HEK293 (cell line): ENCODE measurements at regions not wholly inside any gene's neighbourhood (a gene's known extent, or its start where the extent isn't known, plus 50 kb on each side); places are given as distances from the start of the nearest gene placed in this dataset.

ENCODE experiments used
- CTCF ChIA-PET: fragments of 350-600 bp; formaldehyde crosslinking; extraction: SDS; loops from one replicate; lab custom pipeline; 2021; ENCODE audit warnings: antibody characterized with exemption; lab: Yijun Ruan, JAX
- POLR2A ChIA-PET: fragments of 300-600 bp; formaldehyde crosslinking; extraction: SDS; loops from one replicate; lab custom pipeline; 2020; ENCODE audit warnings: antibody characterized with exemption, inconsistent platforms; lab: Yijun Ruan, JAX
- H3K27ac ChIP-seq: fragments of 200-500 bp; sonication (Bioruptor generic); 2 replicates; pipeline ENCODE4 v1.5.1; 2014; ENCODE audit warnings: low read depth, low read length, control low read depth, inconsistent platforms; ENCODE audit errors: extremely low read depth
- H3K36me3 ChIP-seq, 2 experiments: fragments of 200-500 bp in 1 of 2; sonication (Bioruptor generic) in 1 of 2; 1 replicate in 1 of 2; 2 replicates in 1 of 2; pipeline ENCODE4 v1.5.1; 2014 to 2017; ENCODE audit warnings: inconsistent platforms in 2 of 2, low read length in 2 of 2; ENCODE audit not compliant: control insufficient read depth in 2 of 2, insufficient read depth in 1 of 2
- H3K4me1 ChIP-seq: fragments of 200-500 bp; sonication (Bioruptor generic); 2 replicates; pipeline ENCODE4 v1.5.1; 2014; ENCODE audit warnings: mild to moderate bottlenecking, low read length, inconsistent platforms; ENCODE audit not compliant: control insufficient read depth, insufficient read depth
- H3K4me3 ChIP-seq: 2 replicates; pipeline ENCODE4 v1.5.1; 2011; ENCODE audit warnings: low read depth, mild to moderate bottlenecking, control low read depth, low read length, moderate library complexity
- H3K9me3 ChIP-seq: fragments of 200-500 bp; sonication (Bioruptor generic); 2 replicates; pipeline ENCODE4 v1.5.1; 2014; ENCODE audit warnings: low read depth, low read length, inconsistent platforms; ENCODE audit not compliant: control insufficient read depth, insufficient read depth
- BCL11B ChIP-seq: fragments of 450-650 bp; formaldehyde crosslinking; IDR thresholded peaks from 2 replicates; pipeline ENCODE4 v1.5.1; 2016; ENCODE audit warnings: low read depth, missing biosample characterization, missing genetic modification characterization
- PRDM1 ChIP-seq: fragments of 450-650 bp; formaldehyde crosslinking; IDR thresholded peaks from 2 replicates; pipeline ENCODE4; 2016; ENCODE audit warnings: missing biosample characterization, missing genetic modification characterization
- SCRT1 ChIP-seq: fragments of 450-650 bp; formaldehyde crosslinking; IDR thresholded peaks from 2 replicates; pipeline ENCODE4 v1.5.1; 2016; ENCODE audit warnings: missing biosample characterization, missing genetic modification characterization, borderline replicate concordance
- ZEB2 ChIP-seq: fragments of 450-650 bp; formaldehyde crosslinking; IDR thresholded peaks from 2 replicates; pipeline ENCODE4 v1.5.1; 2016; ENCODE audit warnings: missing biosample characterization, missing genetic modification characterization
- ZFP37 ChIP-seq: fragments of 450-650 bp; formaldehyde crosslinking; IDR thresholded peaks from 2 replicates; pipeline ENCODE4 v1.5.1; 2016; ENCODE audit warnings: missing biosample characterization, missing genetic modification characterization
- ZNF138 ChIP-seq: fragments of 450-650 bp; formaldehyde crosslinking; IDR thresholded peaks from 2 replicates; pipeline ENCODE4 v1.5.1; 2016; ENCODE audit warnings: missing biosample characterization, missing genetic modification characterization, borderline replicate concordance
- ZNF23 ChIP-seq: fragments of 450-650 bp; formaldehyde crosslinking; IDR thresholded peaks from 2 replicates; pipeline ENCODE4 v1.5.1; 2016; ENCODE audit warnings: missing biosample characterization, missing genetic modification characterization, borderline replicate concordance
- ZNF24 ChIP-seq: fragments of 450-650 bp; formaldehyde crosslinking; IDR thresholded peaks from 2 replicates; pipeline ENCODE4 v1.5.1; 2016; ENCODE audit warnings: missing biosample characterization, missing genetic modification characterization
- ZNF366 ChIP-seq: fragments of 450-650 bp; formaldehyde crosslinking; conservative IDR thresholded peaks from 2 replicates; pipeline ENCODE4 v1.5.1; 2016; ENCODE audit warnings: missing biosample characterization, missing genetic modification characterization
- ZNF621 ChIP-seq: fragments of 450-650 bp; formaldehyde crosslinking; IDR thresholded peaks from 2 replicates; pipeline ENCODE4 v1.5.1; 2017; ENCODE audit warnings: missing biosample characterization, missing genetic modification characterization
- ZNF629 ChIP-seq: fragments of 450-650 bp; formaldehyde crosslinking; IDR thresholded peaks from 2 replicates; pipeline ENCODE4 v1.5.1; 2017; ENCODE audit warnings: missing biosample characterization, missing genetic modification characterization
- ZNF658 ChIP-seq: fragments of 450-650 bp; formaldehyde crosslinking; IDR thresholded peaks from 2 replicates; pipeline ENCODE4; 2016; ENCODE audit warnings: missing biosample characterization, missing genetic modification characterization
- ZXDB ChIP-seq: fragments of 450-650 bp; formaldehyde crosslinking; IDR thresholded peaks from 2 replicates; pipeline ENCODE4 v1.5.1; 2016; ENCODE audit warnings: missing biosample characterization, missing genetic modification characterization
- TF ChIP-seq, protein P1 (sequence below): fragments of 450-650 bp; formaldehyde crosslinking; IDR thresholded peaks from 2 replicates; pipeline ENCODE4 v1.5.1; 2016; ENCODE audit warnings: missing biosample characterization, missing genetic modification characterization
- TF ChIP-seq, protein P2 (sequence below): fragments of 450-650 bp; formaldehyde crosslinking; IDR thresholded peaks from 2 replicates; pipeline ENCODE4 v1.5.1; 2016; ENCODE audit warnings: missing biosample characterization, missing genetic modification characterization, borderline replicate concordance
- TF ChIP-seq, protein P3 (sequence below): fragments of 450-650 bp; formaldehyde crosslinking; optimal IDR thresholded peaks from 2 replicates; pipeline ENCODE3; 2016; ENCODE audit warnings: missing biosample characterization, mild to moderate bottlenecking, missing genetic modification characterization
- TF ChIP-seq, protein P4 (sequence below): fragments of 450-650 bp; formaldehyde crosslinking; IDR thresholded peaks from 2 replicates; pipeline ENCODE4 v1.5.1; 2016; ENCODE audit warnings: missing biosample characterization, missing genetic modification characterization

DNA sequence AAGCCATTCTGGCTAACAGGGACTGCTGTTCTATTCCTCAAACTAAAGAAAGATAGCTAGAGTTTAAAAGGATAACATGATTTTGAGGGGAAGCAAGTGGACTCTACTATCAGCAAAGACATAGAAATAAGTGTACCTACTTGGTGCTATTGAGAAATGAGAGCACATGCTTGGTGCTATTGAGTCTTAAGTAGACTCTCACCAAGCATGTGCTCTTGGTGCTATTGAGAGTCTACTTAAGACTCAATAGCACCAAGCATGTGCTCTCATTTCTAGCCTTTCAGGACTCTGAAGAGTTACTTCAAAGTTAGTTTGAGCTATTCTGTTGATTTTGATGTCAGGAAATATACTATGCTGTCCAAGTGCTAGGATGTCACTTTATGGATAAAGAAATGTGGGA, 733.0 kb upstream of the ZWINT start:
- ChIA-PET POLR2A (no interaction called here), CTCF (interaction anchor here (0.8 kb wide), 1 partner anchor 14 kb away, joined by 3 read pairs; no protein-coding TSS in a partner anchor)
- no peaks in the 10 kb centered on the region for H3K9me3 ChIP-seq
- no peaks in the 10 kb centered on the region for H3K4me1 ChIP-seq
- H3K4me3 ChIP-seq, result no peak overlapping the region
- H3K27ac ChIP-seq, result no peak overlapping the region
- TF ChIP-seq ZNF138 (tag by site-specific recombination), result no peak
- no peaks in the 10 kb centered on the region for H3K36me3 ChIP-seq

DNA sequence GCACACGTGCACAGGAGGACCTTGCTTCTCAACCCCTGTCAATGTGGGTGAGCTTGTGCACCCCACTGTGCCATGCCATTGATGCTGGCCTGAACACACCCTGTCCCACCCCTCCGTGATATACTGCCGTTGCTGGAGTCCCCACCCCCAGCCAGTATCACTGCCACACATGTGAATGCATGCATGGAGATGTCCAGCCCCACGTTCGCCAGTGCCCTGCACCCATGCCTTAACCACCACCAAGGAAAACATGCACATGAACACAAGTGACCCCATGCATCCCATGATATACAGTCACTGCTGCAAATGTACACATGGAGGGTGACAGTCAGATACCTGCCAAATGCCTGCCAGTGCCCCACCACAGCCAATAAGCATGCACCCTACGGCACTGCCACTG, 692.5 kb upstream of the ZWINT start:
- ChIA-PET POLR2A (no interaction called here), CTCF (no interaction called here)
- no peak overlapping the region for H3K4me3 ChIP-seq
- no peaks in the 10 kb centered on the region for H3K36me3 ChIP-seq
- no peaks in the 10 kb centered on the region for H3K9me3 ChIP-seq
- no peaks in the 10 kb centered on the region for H3K4me1 ChIP-seq
- H3K27ac ChIP-seq, result no peak overlapping the region
- TF ChIP-seq ZXDB (no peak), SCRT1 (tag by site-specific recombination) (no peak), ZNF629 (no peak), ZFP37 (tag by site-specific recombination) (no peak), ZNF621 (tag by site-specific recombination) (no peak), ZNF366 (no peak), ZNF658 (tag by site-specific recombination) (no peak), ZNF24 (tag by site-specific recombination) (no peak), ZEB2 (tag by site-specific recombination) (no peak), ZNF23 (tag by site-specific recombination) (no peak), PRDM1 (tag by site-specific recombination) (no peak), BCL11B (tag by site-specific recombination) (no peak)
- TF ChIP-seq, protein P1, sequence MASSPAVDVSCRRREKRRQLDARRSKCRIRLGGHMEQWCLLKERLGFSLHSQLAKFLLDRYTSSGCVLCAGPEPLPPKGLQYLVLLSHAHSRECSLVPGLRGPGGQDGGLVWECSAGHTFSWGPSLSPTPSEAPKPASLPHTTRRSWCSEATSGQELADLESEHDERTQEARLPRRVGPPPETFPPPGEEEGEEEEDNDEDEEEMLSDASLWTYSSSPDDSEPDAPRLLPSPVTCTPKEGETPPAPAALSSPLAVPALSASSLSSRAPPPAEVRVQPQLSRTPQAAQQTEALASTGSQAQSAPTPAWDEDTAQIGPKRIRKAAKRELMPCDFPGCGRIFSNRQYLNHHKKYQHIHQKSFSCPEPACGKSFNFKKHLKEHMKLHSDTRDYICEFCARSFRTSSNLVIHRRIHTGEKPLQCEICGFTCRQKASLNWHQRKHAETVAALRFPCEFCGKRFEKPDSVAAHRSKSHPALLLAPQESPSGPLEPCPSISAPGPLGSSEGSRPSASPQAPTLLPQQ (tag by site-specific recombination), result no peak
- TF ChIP-seq, protein P2, sequence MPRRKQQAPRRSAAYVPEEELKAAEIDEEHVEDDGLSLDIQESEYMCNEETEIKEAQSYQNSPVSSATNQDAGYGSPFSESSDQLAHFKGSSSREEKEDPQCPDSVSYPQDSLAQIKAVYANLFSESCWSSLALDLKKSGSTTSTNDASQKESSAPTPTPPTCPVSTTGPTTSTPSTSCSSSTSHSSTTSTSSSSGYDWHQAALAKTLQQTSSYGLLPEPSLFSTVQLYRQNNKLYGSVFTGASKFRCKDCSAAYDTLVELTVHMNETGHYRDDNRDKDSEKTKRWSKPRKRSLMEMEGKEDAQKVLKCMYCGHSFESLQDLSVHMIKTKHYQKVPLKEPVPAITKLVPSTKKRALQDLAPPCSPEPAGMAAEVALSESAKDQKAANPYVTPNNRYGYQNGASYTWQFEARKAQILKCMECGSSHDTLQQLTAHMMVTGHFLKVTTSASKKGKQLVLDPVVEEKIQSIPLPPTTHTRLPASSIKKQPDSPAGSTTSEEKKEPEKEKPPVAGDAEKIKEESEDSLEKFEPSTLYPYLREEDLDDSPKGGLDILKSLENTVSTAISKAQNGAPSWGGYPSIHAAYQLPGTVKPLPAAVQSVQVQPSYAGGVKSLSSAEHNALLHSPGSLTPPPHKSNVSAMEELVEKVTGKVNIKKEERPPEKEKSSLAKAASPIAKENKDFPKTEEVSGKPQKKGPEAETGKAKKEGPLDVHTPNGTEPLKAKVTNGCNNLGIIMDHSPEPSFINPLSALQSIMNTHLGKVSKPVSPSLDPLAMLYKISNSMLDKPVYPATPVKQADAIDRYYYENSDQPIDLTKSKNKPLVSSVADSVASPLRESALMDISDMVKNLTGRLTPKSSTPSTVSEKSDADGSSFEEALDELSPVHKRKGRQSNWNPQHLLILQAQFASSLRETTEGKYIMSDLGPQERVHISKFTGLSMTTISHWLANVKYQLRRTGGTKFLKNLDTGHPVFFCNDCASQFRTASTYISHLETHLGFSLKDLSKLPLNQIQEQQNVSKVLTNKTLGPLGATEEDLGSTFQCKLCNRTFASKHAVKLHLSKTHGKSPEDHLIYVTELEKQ, result no peak
- TF ChIP-seq, protein P3, sequence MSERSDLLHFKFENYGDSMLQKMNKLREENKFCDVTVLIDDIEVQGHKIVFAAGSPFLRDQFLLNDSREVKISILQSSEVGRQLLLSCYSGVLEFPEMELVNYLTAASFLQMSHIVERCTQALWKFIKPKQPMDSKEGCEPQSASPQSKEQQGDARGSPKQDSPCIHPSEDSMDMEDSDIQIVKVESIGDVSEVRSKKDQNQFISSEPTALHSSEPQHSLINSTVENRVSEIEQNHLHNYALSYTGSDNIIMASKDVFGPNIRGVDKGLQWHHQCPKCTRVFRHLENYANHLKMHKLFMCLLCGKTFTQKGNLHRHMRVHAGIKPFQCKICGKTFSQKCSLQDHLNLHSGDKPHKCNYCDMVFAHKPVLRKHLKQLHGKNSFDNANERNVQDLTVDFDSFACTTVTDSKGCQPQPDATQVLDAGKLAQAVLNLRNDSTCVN (tag by site-specific recombination), result no peak
- TF ChIP-seq, protein P4, sequence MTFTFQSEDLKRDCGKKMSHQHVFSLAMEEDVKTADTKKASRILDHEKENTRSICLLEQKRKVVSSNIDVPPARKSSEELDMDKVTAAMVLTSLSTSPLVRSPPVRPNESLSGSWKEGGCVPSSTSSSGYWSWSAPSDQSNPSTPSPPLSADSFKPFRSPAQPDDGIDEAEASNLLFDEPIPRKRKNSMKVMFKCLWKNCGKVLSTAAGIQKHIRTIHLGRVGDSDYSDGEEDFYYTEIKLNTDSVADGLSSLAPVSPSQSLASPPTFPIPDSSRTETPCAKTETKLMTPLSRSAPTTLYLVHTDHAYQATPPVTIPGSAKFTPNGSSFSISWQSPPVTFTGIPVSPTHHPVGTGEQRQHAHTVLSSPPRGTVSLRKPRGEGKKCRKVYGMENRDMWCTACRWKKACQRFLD, result no peak
